ENCODE measurements at regions not wholly inside any gene's neighbourhood (a gene's known extent, or its start where the extent isn't known, plus 50 kb on each side); places are given as distances from the start of the nearest gene placed in this dataset.

DNA sequence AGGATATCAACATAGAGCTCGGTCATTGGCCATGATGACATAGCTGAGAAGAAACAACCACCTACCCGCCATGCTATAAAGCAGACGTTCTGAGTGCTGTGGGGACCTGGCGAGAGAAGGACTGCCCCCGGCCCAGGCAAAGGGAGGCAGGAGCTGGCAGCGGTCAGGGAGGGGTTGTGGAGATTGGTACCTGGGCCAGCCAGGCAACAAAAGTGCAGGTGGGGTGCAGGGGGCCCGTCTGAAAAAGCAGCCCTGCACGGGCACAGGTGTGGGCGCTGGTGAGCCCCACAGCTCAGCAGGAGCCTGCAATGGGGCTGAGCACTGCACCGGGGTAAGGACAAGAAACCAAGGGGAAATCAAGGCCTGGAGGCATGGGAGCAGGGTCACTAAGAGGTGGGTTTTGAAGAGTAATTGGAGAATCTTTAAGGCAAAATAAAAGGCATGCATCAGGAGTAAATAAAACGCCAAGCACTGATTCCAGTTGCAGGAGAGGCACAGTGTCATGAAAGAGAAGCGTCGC is 464.0 kb downstream of the EIPR1 start:
- ATAC-seq = no peak
- 81 to 84% (median 83%) methylated on average over 13 of the region's 13 CpGs for WGBS, 3 donors
- Histone ChIP-seq H3K27me3 (ENCODE audit: insufficient read depth in 3 of 3, low read length in 2 of 3) (peaks cover 0 to 2% (median 0%) of the 10 kb centered on the region in 3 donors), H3K4me3 (no peak overlapping the region), H3K4me1 (no peaks in the 10 kb centered on the region), H3K27ac (no peak overlapping the region), H3K9me3 (peaks cover 13% of the 10 kb centered on the region), H3K36me3 (ENCODE audit: insufficient read depth in 1 of 2, low read depth in 1 of 2) (no peaks in the 10 kb centered on the region)
- DNase-seq = no peak
- intact Hi-C loops (cut with DNase I) = no loop called here
- TF ChIP-seq, protein P1, sequence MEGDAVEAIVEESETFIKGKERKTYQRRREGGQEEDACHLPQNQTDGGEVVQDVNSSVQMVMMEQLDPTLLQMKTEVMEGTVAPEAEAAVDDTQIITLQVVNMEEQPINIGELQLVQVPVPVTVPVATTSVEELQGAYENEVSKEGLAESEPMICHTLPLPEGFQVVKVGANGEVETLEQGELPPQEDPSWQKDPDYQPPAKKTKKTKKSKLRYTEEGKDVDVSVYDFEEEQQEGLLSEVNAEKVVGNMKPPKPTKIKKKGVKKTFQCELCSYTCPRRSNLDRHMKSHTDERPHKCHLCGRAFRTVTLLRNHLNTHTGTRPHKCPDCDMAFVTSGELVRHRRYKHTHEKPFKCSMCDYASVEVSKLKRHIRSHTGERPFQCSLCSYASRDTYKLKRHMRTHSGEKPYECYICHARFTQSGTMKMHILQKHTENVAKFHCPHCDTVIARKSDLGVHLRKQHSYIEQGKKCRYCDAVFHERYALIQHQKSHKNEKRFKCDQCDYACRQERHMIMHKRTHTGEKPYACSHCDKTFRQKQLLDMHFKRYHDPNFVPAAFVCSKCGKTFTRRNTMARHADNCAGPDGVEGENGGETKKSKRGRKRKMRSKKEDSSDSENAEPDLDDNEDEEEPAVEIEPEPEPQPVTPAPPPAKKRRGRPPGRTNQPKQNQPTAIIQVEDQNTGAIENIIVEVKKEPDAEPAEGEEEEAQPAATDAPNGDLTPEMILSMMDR (IDR thresholded peaks at IDR 0.05) = no peak

DNA sequence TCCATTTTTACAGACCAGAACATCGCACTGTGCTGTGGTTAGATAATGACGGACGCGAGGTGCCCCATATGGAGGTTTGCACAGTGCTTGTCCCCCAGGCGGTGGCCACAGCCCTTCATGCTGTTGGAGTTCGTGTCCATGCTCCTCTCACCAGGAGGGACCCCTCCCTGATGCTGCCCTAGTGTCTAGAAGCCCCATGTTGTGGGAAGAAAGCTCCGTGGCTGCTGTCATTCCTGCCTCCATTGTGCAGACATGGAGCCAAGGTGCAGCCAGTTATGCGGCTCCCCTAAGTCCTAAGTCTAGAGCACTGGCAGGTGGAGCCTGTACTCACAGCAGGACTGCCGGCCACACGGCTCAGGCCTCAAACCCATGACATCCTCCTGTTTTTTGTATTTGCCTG is 464.9 kb downstream of the EIPR1 start:
- H3K4me1 ChIP-seq = no peaks in the 10 kb centered on the region

DNA sequence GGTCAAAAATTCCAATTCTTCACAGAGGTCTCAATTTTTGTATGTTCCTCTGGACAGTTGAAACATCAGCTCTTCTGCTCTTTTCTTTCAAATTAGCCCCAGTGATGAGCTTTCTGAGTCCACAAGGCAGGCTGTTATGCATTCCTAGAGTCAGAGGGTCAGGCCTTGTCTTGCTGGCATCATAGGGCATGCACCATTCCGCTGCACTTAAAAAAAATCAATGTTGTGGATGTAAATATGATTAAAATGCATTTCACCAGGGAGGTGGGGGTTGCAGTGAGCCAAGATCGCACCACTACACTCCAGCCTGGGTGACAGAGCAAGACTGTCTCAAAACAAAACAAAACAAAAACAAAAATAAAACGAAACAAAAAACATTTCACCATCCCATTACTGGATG is 465.3 kb downstream of the EIPR1 start:
- Histone ChIP-seq H3K4me1 (no peaks in the 10 kb centered on the region), H3K27ac (no peak overlapping the region), H3K27me3 (ENCODE audit: insufficient read depth in 3 of 3, low read length in 2 of 3) (peaks cover 0 to 2% (median 0%) of the 10 kb centered on the region in 3 donors), H3K36me3 (ENCODE audit: insufficient read depth in 1 of 2, low read depth in 1 of 2) (no peaks in the 10 kb centered on the region), H3K9me3 (peaks cover 13% of the 10 kb centered on the region), H3K4me3 (no peak overlapping the region)
- DNase-seq (no peak), ATAC-seq (no peak)
- WGBS, 3 donors = 82 to 87% (median 84%) methylated on average over 3 of the region's 3 CpGs
- TF ChIP-seq, protein P1 (IDR thresholded peaks at IDR 0.05) = no peak
- intact Hi-C loops (cut with DNase I) = no loop called here

More for the DNA sequence above, 464.9 kb downstream of the EIPR1 start:
- intact Hi-C loops (cut with DNase I) = no loop called here
- H3K27ac ChIP-seq = no peak overlapping the region
- ATAC-seq (no peak), DNase-seq (no peak)
- 83 to 90% (median 89%) methylated on average over 10 of the region's 10 CpGs for whole genome bisulfite sequencing, 3 donors
- peaks cover 13% of the 10 kb centered on the region for H3K9me3 ChIP-seq
- TF ChIP-seq, protein P1 (IDR thresholded peaks at IDR 0.05) = no peak
- no peak overlapping the region for H3K4me3 ChIP-seq
- no peaks in the 10 kb centered on the region for H3K36me3 ChIP-seq (ENCODE audit: insufficient read depth in 1 of 2, low read depth in 1 of 2)
- H3K27me3 ChIP-seq (ENCODE audit: insufficient read depth in 3 of 3, low read length in 2 of 3) = peaks cover 0 to 2% (median 0%) of the 10 kb centered on the region in 3 donors

DNA sequence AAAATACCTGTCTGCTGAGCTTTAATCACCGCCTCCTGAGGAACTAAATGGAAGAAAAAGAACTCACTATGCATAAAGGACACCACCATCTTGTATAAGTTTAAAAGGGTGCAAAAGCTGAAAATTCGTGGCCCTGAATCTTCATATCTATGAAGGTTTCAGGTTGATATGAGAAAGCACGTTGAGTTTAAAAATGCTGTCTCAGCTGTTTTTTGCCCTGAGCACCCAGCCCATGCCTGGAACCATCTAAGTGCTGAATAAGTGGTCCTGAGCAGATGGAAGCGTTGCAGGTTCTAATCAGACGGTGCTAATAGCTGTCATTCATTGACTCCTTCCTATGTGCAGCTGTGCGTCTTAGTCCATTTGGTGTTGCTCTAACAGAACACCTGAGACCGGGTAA is 467.4 kb downstream of the EIPR1 start:
- ATAC-seq = no peak
- 91 to 92% (median 91%) methylated on average over 7 of the region's 7 CpGs for WGBS, 3 donors
- Histone ChIP-seq H3K27me3 (ENCODE audit: insufficient read depth in 3 of 3, low read length in 2 of 3) (peaks cover 0 to 2% (median 0%) of the 10 kb centered on the region in 3 donors), H3K9me3 (no peaks in the 10 kb centered on the region), H3K4me1 (no peaks in the 10 kb centered on the region), H3K4me3 (no peak overlapping the region), H3K36me3 (ENCODE audit: insufficient read depth in 1 of 2, low read depth in 1 of 2) (no peaks in the 10 kb centered on the region), H3K27ac (no peak overlapping the region)
- TF ChIP-seq, protein P1 (IDR thresholded peaks at IDR 0.05) = no peak
- intact Hi-C loops (cut with DNase I) = no loop called here
- no peak for DNase-seq
